Activated T-helper 2 cell treated with anti-CD3 and anti-CD28 coated beads, Interferon-gamma antibody, Interleukin-2, Interleukin-4, amounts not matched to agents 10 μg/mL and 5 μg/mL and 100 μg/mL, durations not matched to agents 14 hours and 24 hours and 36 hours (primary cell): ENCODE measurements at regions not wholly inside any gene's neighbourhood (a gene's known extent, or its start where the extent isn't known, plus 50 kb on each side); places are given as distances from the start of the nearest gene placed in this dataset.

Experiments
- DNase-seq: peaks from one replicate; pipeline ENCODE4 v3.0.0; 2021; ENCODE audit warnings: low spot score
- H3K27ac Mint-ChIP-seq: one replicate; pipeline ENCODE4 v1.8.0; 2021; ENCODE audit warnings: mixed read lengths
- H3K27me3 Mint-ChIP-seq: one replicate; pipeline ENCODE4 v1.8.0; 2021; ENCODE audit warnings: low read depth, mixed read lengths
- H3K36me3 Mint-ChIP-seq: one replicate; pipeline ENCODE4 v1.8.0; 2021; ENCODE audit warnings: low read depth, mixed read lengths
- H3K4me1 Mint-ChIP-seq: one replicate; pipeline ENCODE4 v1.8.0; 2021; ENCODE audit warnings: low read depth, mixed read lengths
- H3K4me3 Mint-ChIP-seq: one replicate; pipeline ENCODE4 v1.8.0; 2021; ENCODE audit warnings: low read depth, mild to moderate bottlenecking, moderate library complexity, mixed read lengths
- H3K9me3 Mint-ChIP-seq: one replicate; pipeline ENCODE4 v1.8.0; 2021; ENCODE audit warnings: mixed read lengths
- intact Hi-C: fragments of 100-400 bp; cut with micrococcal nuclease; formaldehyde crosslinking; loops from one replicate; pipeline ENCODE4 v1.15.1; 2023

DNA sequence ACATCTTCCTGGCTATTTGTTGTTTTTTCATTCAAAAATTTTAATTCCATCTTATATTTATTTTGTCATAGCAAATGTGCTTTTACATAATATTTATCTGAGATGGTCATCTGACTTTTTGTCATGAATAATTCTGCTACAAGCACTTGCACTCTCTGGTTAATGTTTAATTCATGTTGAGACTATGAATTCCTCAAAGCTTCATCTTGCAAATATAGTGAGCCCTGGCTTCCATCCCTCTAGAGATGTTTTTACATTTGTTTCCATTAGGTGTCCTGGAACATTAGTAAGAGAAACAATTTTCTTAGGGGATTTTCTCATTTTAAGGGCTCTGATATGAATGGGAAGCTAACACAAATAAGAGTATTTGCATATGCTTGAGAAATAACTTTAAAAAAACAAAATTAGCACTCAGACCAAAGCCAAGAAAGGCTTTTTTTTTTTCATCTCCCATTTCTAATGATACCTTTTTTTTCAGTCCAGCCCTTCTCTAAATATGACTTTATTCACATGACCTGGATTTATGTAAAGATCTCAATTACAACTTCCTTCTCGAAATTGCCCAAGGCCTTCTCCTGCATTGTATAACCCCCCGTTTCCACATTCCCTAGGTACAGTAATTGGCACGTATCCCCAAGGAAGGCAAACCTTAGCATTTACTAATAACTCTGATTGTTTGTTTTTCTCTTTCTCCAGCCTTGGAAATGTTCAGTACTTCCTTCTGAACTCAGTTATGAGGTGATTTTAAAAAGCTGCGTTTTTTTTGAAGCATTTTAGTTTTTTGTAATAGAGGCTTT is 797.0 kb upstream of the GJE1 start:
- no peaks in the 10 kb centered on the region for H3K9me3 Mint-ChIP-seq

DNA sequence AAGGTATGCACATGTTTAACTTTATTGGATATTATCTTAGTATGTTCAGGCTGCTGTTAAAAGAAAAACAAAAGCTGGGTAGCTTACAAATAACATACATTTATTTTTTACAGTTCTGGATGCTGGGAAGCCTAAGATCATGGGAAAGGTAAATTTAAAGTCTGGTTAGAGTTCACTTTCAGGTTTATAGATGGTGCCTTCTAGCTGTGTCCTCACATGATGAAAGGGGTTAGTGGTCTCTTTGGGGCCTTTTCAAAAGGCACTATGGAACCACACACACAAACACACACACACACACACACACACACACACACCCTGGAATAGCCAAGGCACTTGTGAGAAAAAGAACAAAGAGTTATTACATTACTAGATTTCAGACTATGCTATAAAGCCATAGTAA is 805.8 kb upstream of the GJE1 start:
- Mint-ChIP-seq H3K27ac (no peak overlapping the region), H3K27me3 (no peaks in the 10 kb centered on the region), H3K4me3 (no peak overlapping the region), H3K9me3 (no peaks in the 10 kb centered on the region), H3K36me3 (no peaks in the 10 kb centered on the region), H3K4me1 (peaks cover 13% of the 10 kb centered on the region)
- no peak for DNase-seq
- intact Hi-C loops: loop anchor here (1.0 to 2.0 kb wide), 2 partner anchors 14 to 156 kb away; no protein-coding TSS in a partner anchor

More for the DNA sequence above, 797.0 kb upstream of the GJE1 start:
- Mint-ChIP-seq H3K27me3 (peaks cover 1% of the 10 kb centered on the region), H3K4me3 (no peak overlapping the region), H3K36me3 (no peaks in the 10 kb centered on the region), H3K4me1 (peaks cover 4% of the 10 kb centered on the region), H3K27ac (no peak overlapping the region)
- no peak for DNase-seq
- intact Hi-C loops: no loop called here

DNA sequence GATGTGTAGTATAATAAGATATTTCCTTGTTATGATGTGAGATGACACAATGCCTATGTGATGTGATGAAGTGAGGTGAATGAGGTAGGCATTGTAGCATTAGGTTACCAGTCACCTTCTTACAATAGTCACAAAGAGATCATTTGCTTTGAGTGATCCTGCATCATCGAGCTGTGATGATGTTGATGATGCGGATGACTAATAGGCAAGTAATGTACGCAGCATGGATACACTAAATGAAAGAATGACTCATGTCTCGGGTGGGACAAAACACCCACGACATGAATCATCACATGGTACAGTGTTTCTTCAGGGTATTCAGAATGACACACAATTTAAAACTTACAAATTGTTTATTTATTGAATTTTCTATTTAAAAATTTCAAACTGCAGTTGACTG is 806.3 kb upstream of the GJE1 start:
- no peak overlapping the region for H3K4me3 Mint-ChIP-seq

GRCh38 chr6:141321493-141322347 is 811.0 kb upstream of the GJE1 start:
- no peak for DNase-seq
- Mint-ChIP-seq H3K9me3 (no peaks in the 10 kb centered on the region), H3K4me3 (no peak overlapping the region), H3K4me1 (peaks cover 9% of the 10 kb centered on the region), H3K27me3 (peaks cover 11% of the 10 kb centered on the region), H3K27ac (no peak overlapping the region), H3K36me3 (no peaks in the 10 kb centered on the region)
- intact Hi-C loops: no loop called here

More for the DNA sequence above, 806.3 kb upstream of the GJE1 start:
- no peak overlapping the region for H3K27ac Mint-ChIP-seq
- H3K27me3 Mint-ChIP-seq: peaks cover 2% of the 10 kb centered on the region
- no peak for DNase-seq
- intact Hi-C loops: loop anchor here (1.0 to 2.0 kb wide), 2 partner anchors 14 to 157 kb away; no protein-coding TSS in a partner anchor
- H3K9me3 Mint-ChIP-seq: no peaks in the 10 kb centered on the region
- peaks cover 13% of the 10 kb centered on the region for H3K4me1 Mint-ChIP-seq
- H3K36me3 Mint-ChIP-seq: no peaks in the 10 kb centered on the region

DNA sequence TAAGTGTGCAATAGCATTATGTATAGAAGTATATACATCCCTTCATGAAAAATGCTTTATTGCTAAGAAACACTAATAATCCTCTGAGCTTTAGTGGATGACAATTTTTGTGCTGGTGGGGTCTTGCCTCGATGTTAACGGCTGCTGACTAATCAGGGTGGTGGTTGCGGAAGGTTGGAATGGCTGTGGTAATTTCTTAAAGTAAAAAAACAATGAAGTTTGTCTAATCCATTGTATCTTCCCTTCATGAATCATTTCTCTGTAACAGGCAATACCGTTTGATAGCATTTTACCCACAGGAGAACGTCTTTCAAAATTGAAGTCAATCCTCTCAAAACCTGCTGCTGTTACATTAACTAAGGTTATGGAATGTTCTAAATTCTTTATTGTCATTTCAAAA is 816.5 kb upstream of the GJE1 start:
- H3K36me3 Mint-ChIP-seq: no peaks in the 10 kb centered on the region
- H3K27me3 Mint-ChIP-seq: peaks cover 7% of the 10 kb centered on the region
- H3K9me3 Mint-ChIP-seq: no peaks in the 10 kb centered on the region
- no peak for DNase-seq
- intact Hi-C loops: no loop called here
- peaks cover 1% of the 10 kb centered on the region for H3K4me1 Mint-ChIP-seq
- no peak overlapping the region for H3K27ac Mint-ChIP-seq
- no peak overlapping the region for H3K4me3 Mint-ChIP-seq

DNA sequence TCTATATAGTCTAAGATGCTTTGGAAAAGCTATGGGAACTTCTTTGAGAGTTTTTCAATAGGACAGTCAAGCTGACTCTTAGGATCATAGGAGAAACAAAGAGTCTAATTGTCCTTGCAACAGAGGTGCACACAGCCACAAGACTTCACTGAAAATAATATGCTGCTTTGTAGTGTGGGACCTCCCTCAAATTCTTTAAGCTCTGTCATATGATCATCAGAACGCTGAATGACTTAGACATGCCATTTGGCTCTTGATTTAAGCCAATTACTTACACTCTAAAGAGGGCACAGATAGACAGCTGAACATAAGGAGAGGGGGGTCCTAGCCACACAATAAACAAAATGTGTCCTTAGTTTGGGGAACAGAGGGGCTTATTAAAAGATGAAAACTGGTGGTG is 818.7 kb upstream of the GJE1 start:
- H3K4me1 Mint-ChIP-seq: peaks cover 5% of the 10 kb centered on the region
- H3K27ac Mint-ChIP-seq: no peak overlapping the region
- no peak overlapping the region for H3K4me3 Mint-ChIP-seq
- H3K9me3 Mint-ChIP-seq: no peaks in the 10 kb centered on the region
- intact Hi-C loops: loop anchor here (2.0 kb wide), 1 partner anchor 13 kb away; no protein-coding TSS in a partner anchor
- DNase-seq: no peak
- no peaks in the 10 kb centered on the region for H3K36me3 Mint-ChIP-seq
- H3K27me3 Mint-ChIP-seq: peaks cover 7% of the 10 kb centered on the region

DNA sequence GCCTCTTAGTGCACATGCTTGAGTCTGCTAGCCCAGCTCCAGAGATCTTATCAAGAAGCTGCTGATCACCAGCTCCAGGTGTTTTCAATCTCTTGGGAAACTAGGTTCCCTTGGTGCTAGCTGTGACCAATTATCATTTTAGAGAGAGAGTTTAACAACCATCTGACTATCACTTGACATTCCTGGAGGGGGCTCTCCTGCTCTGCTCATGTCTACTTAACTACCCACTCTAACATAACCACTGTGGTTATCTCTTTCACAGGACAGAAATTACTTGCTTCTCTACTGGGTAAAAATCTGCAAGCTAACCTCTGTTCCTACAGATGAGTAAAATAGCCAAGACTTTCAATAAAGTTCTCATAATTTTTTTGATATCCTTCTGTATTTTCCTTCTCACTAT is 823.4 kb upstream of the GJE1 start:
- no peaks in the 10 kb centered on the region for H3K36me3 Mint-ChIP-seq
- H3K4me3 Mint-ChIP-seq: no peak overlapping the region
- intact Hi-C loops: loop anchor here (5.0 kb wide), 2 partner anchors 83 to 253 kb away; no protein-coding TSS in a partner anchor
- H3K27me3 Mint-ChIP-seq: no peaks in the 10 kb centered on the region
- no peak for DNase-seq
- H3K27ac Mint-ChIP-seq: no peak overlapping the region
- peaks cover 7% of the 10 kb centered on the region for H3K9me3 Mint-ChIP-seq
- peaks cover 7% of the 10 kb centered on the region for H3K4me1 Mint-ChIP-seq

GRCh38 chr6:141307309-141307998 is 825.3 kb upstream of the GJE1 start:
- H3K27ac Mint-ChIP-seq: no peak overlapping the region
- peaks cover 7% of the 10 kb centered on the region for H3K9me3 Mint-ChIP-seq
- H3K27me3 Mint-ChIP-seq: no peaks in the 10 kb centered on the region
- intact Hi-C loops: loop anchor here (5.0 kb wide), 2 partner anchors 85 to 255 kb away; no protein-coding TSS in a partner anchor
- no peaks in the 10 kb centered on the region for H3K36me3 Mint-ChIP-seq
- DNase-seq: no peak
- no peak overlapping the region for H3K4me3 Mint-ChIP-seq
- H3K4me1 Mint-ChIP-seq: peaks cover 6% of the 10 kb centered on the region

DNA sequence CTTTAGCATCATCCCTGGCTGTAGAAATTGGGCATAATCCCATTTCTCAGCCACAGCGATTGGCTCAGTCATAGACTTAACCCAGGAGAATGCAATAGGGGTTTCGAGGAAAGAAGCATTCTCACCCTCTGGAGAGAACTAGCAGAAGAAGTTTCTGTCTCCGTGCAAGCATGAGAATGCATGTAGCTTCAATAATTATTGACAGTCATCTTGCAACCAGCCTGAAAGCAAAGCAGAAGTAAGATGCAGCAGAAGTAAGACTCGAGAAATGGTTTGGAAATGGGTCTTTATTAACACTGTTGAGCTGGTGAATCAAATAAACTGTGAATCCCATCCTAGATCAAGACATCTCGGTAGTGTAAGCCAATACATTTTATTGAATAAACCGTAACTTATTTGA is 828.8 kb upstream of the GJE1 start:
- intact Hi-C loops: no loop called here
- H3K4me3 Mint-ChIP-seq: no peak overlapping the region

GRCh38 chr6:141301779-141302178 is 830.9 kb upstream of the GJE1 start:
- Mint-ChIP-seq H3K4me3 (no peak overlapping the region), H3K4me1 (no peaks in the 10 kb centered on the region), H3K27me3 (no peaks in the 10 kb centered on the region), H3K27ac (no peak overlapping the region), H3K36me3 (no peaks in the 10 kb centered on the region), H3K9me3 (no peaks in the 10 kb centered on the region)
- intact Hi-C loops: no loop called here
- DNase-seq: no peak

More for the DNA sequence above, 828.8 kb upstream of the GJE1 start:
- Mint-ChIP-seq H3K9me3 (peaks cover 7% of the 10 kb centered on the region), H3K4me1 (peaks cover 3% of the 10 kb centered on the region), H3K27ac (no peak overlapping the region), H3K36me3 (no peaks in the 10 kb centered on the region), H3K27me3 (no peaks in the 10 kb centered on the region)
- DNase-seq: no peak

GRCh38 chr6:141290941-141291721 is 841.6 kb upstream of the GJE1 start:
- no peaks in the 10 kb centered on the region for H3K27me3 Mint-ChIP-seq
- H3K4me3 Mint-ChIP-seq: no peak overlapping the region
- intact Hi-C loops: no loop called here
- no peaks in the 10 kb centered on the region for H3K36me3 Mint-ChIP-seq
- no peak for DNase-seq
- H3K4me1 Mint-ChIP-seq: no peaks in the 10 kb centered on the region
- no peak overlapping the region for H3K27ac Mint-ChIP-seq
- no peaks in the 10 kb centered on the region for H3K9me3 Mint-ChIP-seq

- H3K4me1 Mint-ChIP-seq: no peaks in the 10 kb centered on the region
- no peak overlapping the region for H3K4me3 Mint-ChIP-seq
- H3K9me3 Mint-ChIP-seq: no peaks in the 10 kb centered on the region
- no peaks in the 10 kb centered on the region for H3K27me3 Mint-ChIP-seq
- intact Hi-C loops: no loop called here
- no peak overlapping the region for H3K27ac Mint-ChIP-seq
- no peaks in the 10 kb centered on the region for H3K36me3 Mint-ChIP-seq
- DNase-seq: no peak
Observed at GRCh38 chr6:141288947-141289346, 843.8 kb upstream of the GJE1 start.
